Mesendoderm (in vitro differentiated cells): ENCODE measurements at regions not wholly inside any gene's neighbourhood (a gene's known extent, or its start where the extent isn't known, plus 50 kb on each side); places are given as distances from the start of the nearest gene placed in this dataset.

Experiments used
- DNase-seq: peaks from one replicate; pipeline ENCODE4 v3.0.0; 2013
- H2AK5ac ChIP-seq: 2 replicates; pipeline ENCODE4 v1.6.1; 2013; ENCODE audit warnings: low read length, inconsistent platforms
- H2BK120ac ChIP-seq: 2 replicates; pipeline ENCODE4 v1.6.1; 2013; ENCODE audit warnings: low read depth, mild to moderate bottlenecking, low read length, moderate library complexity, mixed read lengths
- H2BK15ac ChIP-seq: replicated peaks from 2 replicates; pipeline ENCODE4 v1.6.1; 2013; ENCODE audit warnings: low read depth, mild to moderate bottlenecking, moderate library complexity
- H2BK5ac ChIP-seq: 2 replicates; pipeline ENCODE4 v1.6.1; 2013; ENCODE audit warnings: low read length, inconsistent platforms
- H3K18ac ChIP-seq: 2 replicates; pipeline ENCODE4 v1.6.1; 2013; ENCODE audit warnings: mild to moderate bottlenecking, low read length, mixed read lengths
- H3K23ac ChIP-seq: one replicate; pipeline ENCODE4 v1.6.1; 2013; ENCODE audit warnings: low read length
- H3K27ac ChIP-seq: 2 replicates; pipeline ENCODE4 v1.5.1; 2013; ENCODE audit warnings: low read depth, mild to moderate bottlenecking, inconsistent platforms, low read length, moderate library complexity
- H3K27me3 ChIP-seq: 2 replicates; pipeline ENCODE4 v1.6.1; 2013; ENCODE audit warnings: low read length, control low read depth, mild to moderate bottlenecking, inconsistent platforms; ENCODE audit not compliant: insufficient read depth, poor library complexity
- H3K36me3 ChIP-seq: 2 replicates; pipeline ENCODE4 v1.6.1; 2013; ENCODE audit warnings: low read length, inconsistent platforms; ENCODE audit not compliant: control insufficient read depth, insufficient read depth
- H3K4ac ChIP-seq: one replicate; pipeline ENCODE4 v1.6.1; 2013; ENCODE audit warnings: low read depth, mild to moderate bottlenecking, low read length, moderate library complexity
- H3K4me1 ChIP-seq: 2 replicates; pipeline ENCODE4 v1.6.1; 2013; ENCODE audit warnings: low read depth, low read length, inconsistent platforms; ENCODE audit not compliant: control insufficient read depth
- H3K4me2 ChIP-seq: 2 replicates; pipeline ENCODE4 v1.6.1; 2013; ENCODE audit warnings: low read length
- H3K4me3 ChIP-seq: 2 replicates; pipeline ENCODE4 v1.5.1; 2013; ENCODE audit warnings: mild to moderate bottlenecking, low read length
- H3K56ac ChIP-seq: one replicate; pipeline ENCODE4 v1.6.1; 2013; ENCODE audit warnings: low read length
- H3K79me1 ChIP-seq: 2 replicates; pipeline ENCODE4 v1.6.1; 2013; ENCODE audit warnings: low read length, inconsistent platforms
- H3K79me2 ChIP-seq: 2 replicates; pipeline ENCODE4 v1.6.1; 2013; ENCODE audit warnings: mild to moderate bottlenecking, low read length; ENCODE audit not compliant: control insufficient read depth, insufficient read depth
- H3K9ac ChIP-seq: 2 replicates; pipeline ENCODE4 v1.6.1; 2013; ENCODE audit warnings: low read length, inconsistent platforms
- H4K5ac ChIP-seq: one replicate; pipeline ENCODE4 v1.6.1; 2013; ENCODE audit warnings: low read length
- H4K8ac ChIP-seq: one replicate; pipeline ENCODE4 v1.6.1; 2013; ENCODE audit warnings: low read depth, mild to moderate bottlenecking, control low read depth, low read length, moderate library complexity
- WGBS: extraction: QIAGEN DNeasy Blood & Tissue Kit; methylation state at CpG from one replicate; pipeline ENCODE4 v1.1.7; 2013; ENCODE audit warnings: low lambda C conversion rate, missing lambda C conversion rate; ENCODE audit not compliant: insufficient coverage; ENCODE audit errors: extremely low coverage; 5-methylcytosine and 5-hydroxymethylcytosine counted together

GRCh38 chr2:106572541-106573450 is 85.6 kb downstream of the CD8B2 start:
- H3K4me1 ChIP-seq = no peaks in the 10 kb centered on the region
- no peaks in the 10 kb centered on the region for H3K27me3 ChIP-seq
- no CpG with 5 or more reads among the region's 8 CpGs for WGBS
- no peak overlapping the region for H3K56ac ChIP-seq
- no peak overlapping the region for H4K5ac ChIP-seq
- no peaks in the 10 kb centered on the region for H3K79me1 ChIP-seq
- H3K4me3 ChIP-seq = no peak overlapping the region
- H3K79me2 ChIP-seq = no peaks in the 10 kb centered on the region
- no peak overlapping the region for H2BK5ac ChIP-seq
- H3K23ac ChIP-seq = no peak overlapping the region
- no peak overlapping the region for H3K4me2 ChIP-seq
- no peak overlapping the region for H2AK5ac ChIP-seq
- H3K4ac ChIP-seq = no peak overlapping the region
- no peak overlapping the region for H4K8ac ChIP-seq
- no peak overlapping the region for H2BK15ac ChIP-seq
- no peak overlapping the region for H3K27ac ChIP-seq
- DNase-seq = peak; percentile 63
- H2BK120ac ChIP-seq = no peak overlapping the region
- H3K36me3 ChIP-seq = no peaks in the 10 kb centered on the region
- H3K9ac ChIP-seq = no peak overlapping the region
- no peak overlapping the region for H3K18ac ChIP-seq

GRCh38 chr2:106573773-106574172 is 86.6 kb downstream of the CD8B2 start:
- no peak overlapping the region for H4K8ac ChIP-seq
- no peak overlapping the region for H3K4me3 ChIP-seq
- H3K23ac ChIP-seq = no peak overlapping the region
- H3K18ac ChIP-seq = no peak overlapping the region
- H3K4me1 ChIP-seq = no peaks in the 10 kb centered on the region
- H2BK5ac ChIP-seq = no peak overlapping the region
- DNase-seq = no peak
- H3K9ac ChIP-seq = no peak overlapping the region
- H3K79me1 ChIP-seq = no peaks in the 10 kb centered on the region
- H3K4ac ChIP-seq = no peak overlapping the region
- no peak overlapping the region for H3K56ac ChIP-seq
- H3K79me2 ChIP-seq = no peaks in the 10 kb centered on the region
- H3K27ac ChIP-seq = no peak overlapping the region
- no peaks in the 10 kb centered on the region for H3K27me3 ChIP-seq
- H2BK120ac ChIP-seq = no peak overlapping the region
- no peak overlapping the region for H2BK15ac ChIP-seq
- H3K36me3 ChIP-seq = no peaks in the 10 kb centered on the region
- no peak overlapping the region for H3K4me2 ChIP-seq
- no peak overlapping the region for H2AK5ac ChIP-seq
- no peak overlapping the region for H4K5ac ChIP-seq

GRCh38 chr2:106575955-106576354 is 88.8 kb downstream of the CD8B2 start:
- whole genome bisulfite sequencing = no CpG with 5 or more reads among the region's 6 CpGs
- Histone ChIP-seq H3K27ac (no peak overlapping the region), H3K79me2 (no peaks in the 10 kb centered on the region)

GRCh38 chr2:106577255-106577651 is 90.1 kb downstream of the CD8B2 start:
- Histone ChIP-seq H4K5ac (no peak overlapping the region), H2BK15ac (no peak overlapping the region), H3K56ac (no peak overlapping the region), H3K27ac (no peak overlapping the region), H3K4me3 (no peak overlapping the region), H3K36me3 (no peaks in the 10 kb centered on the region), H3K79me2 (no peaks in the 10 kb centered on the region), H3K4me2 (no peak overlapping the region), H3K27me3 (no peaks in the 10 kb centered on the region), H3K23ac (no peak overlapping the region), H3K4ac (no peak overlapping the region), H2BK5ac (no peak overlapping the region), H3K4me1 (no peaks in the 10 kb centered on the region), H3K79me1 (no peaks in the 10 kb centered on the region), H3K18ac (no peak overlapping the region), H3K9ac (no peak overlapping the region), H2AK5ac (no peak overlapping the region), H4K8ac (no peak overlapping the region), H2BK120ac (no peak overlapping the region)
- no peak for DNase-seq
- WGBS = no CpG with 5 or more reads among the region's 5 CpGs

More at GRCh38 chr2:106575955-106576354, 88.8 kb downstream of the CD8B2 start:
- H3K4me1 ChIP-seq = no peaks in the 10 kb centered on the region
- H4K8ac ChIP-seq = no peak overlapping the region
- no peak overlapping the region for H3K56ac ChIP-seq
- DNase-seq = peak; percentile 96
- H3K9ac ChIP-seq = no peak overlapping the region
- H3K4me2 ChIP-seq = no peak overlapping the region
- H4K5ac ChIP-seq = no peak overlapping the region
- H3K18ac ChIP-seq = no peak overlapping the region
- no peak overlapping the region for H3K4ac ChIP-seq
- no peak overlapping the region for H2BK5ac ChIP-seq
- H3K23ac ChIP-seq = no peak overlapping the region
- H3K4me3 ChIP-seq = no peak overlapping the region
- H3K27me3 ChIP-seq = no peaks in the 10 kb centered on the region
- no peak overlapping the region for H2AK5ac ChIP-seq
- no peak overlapping the region for H2BK120ac ChIP-seq
- H3K36me3 ChIP-seq = no peaks in the 10 kb centered on the region
- H2BK15ac ChIP-seq = no peak overlapping the region
- no peaks in the 10 kb centered on the region for H3K79me1 ChIP-seq

- no peak overlapping the region for H3K4me3 ChIP-seq
- no peaks in the 10 kb centered on the region for H3K36me3 ChIP-seq
- no peaks in the 10 kb centered on the region for H3K79me1 ChIP-seq
- no peaks in the 10 kb centered on the region for H3K79me2 ChIP-seq
- no peak overlapping the region for H3K56ac ChIP-seq
- H4K8ac ChIP-seq = no peak overlapping the region
- no peak overlapping the region for H4K5ac ChIP-seq
- no peak overlapping the region for H2AK5ac ChIP-seq
- H3K4me1 ChIP-seq = no peaks in the 10 kb centered on the region
- H3K4ac ChIP-seq = no peak overlapping the region
- H2BK5ac ChIP-seq = no peak overlapping the region
- no peak overlapping the region for H3K9ac ChIP-seq
- no peak overlapping the region for H2BK15ac ChIP-seq
- no peak overlapping the region for H3K23ac ChIP-seq
- H3K4me2 ChIP-seq = no peak overlapping the region
- H3K27me3 ChIP-seq = no peaks in the 10 kb centered on the region
- H3K18ac ChIP-seq = no peak overlapping the region
- no peak overlapping the region for H3K27ac ChIP-seq
- DNase-seq = no peak
- H2BK120ac ChIP-seq = no peak overlapping the region
- no CpG with 5 or more reads among the region's 9 CpGs for WGBS
These were observed 92.6 kb downstream of the CD8B2 start for GRCh38 chr2:106579750-106580197.

- H4K5ac ChIP-seq = no peak overlapping the region
- no peaks in the 10 kb centered on the region for H3K27me3 ChIP-seq
- H3K23ac ChIP-seq = no peak overlapping the region
- no peak overlapping the region for H3K56ac ChIP-seq
- H3K4me2 ChIP-seq = no peak overlapping the region
- H4K8ac ChIP-seq = no peak overlapping the region
- H3K18ac ChIP-seq = no peak overlapping the region
- no peak overlapping the region for H2BK15ac ChIP-seq
- no peak overlapping the region for H3K4me3 ChIP-seq
- H3K4me1 ChIP-seq = no peaks in the 10 kb centered on the region
- WGBS = no CpG with 5 or more reads among the region's 5 CpGs
- no peak overlapping the region for H2BK5ac ChIP-seq
- no peak overlapping the region for H2AK5ac ChIP-seq
- no peaks in the 10 kb centered on the region for H3K79me2 ChIP-seq
- DNase-seq = no peak
- H2BK120ac ChIP-seq = no peak overlapping the region
- no peak overlapping the region for H3K9ac ChIP-seq
- H3K4ac ChIP-seq = no peak overlapping the region
- H3K36me3 ChIP-seq = no peaks in the 10 kb centered on the region
- H3K27ac ChIP-seq = no peak overlapping the region
- H3K79me1 ChIP-seq = no peaks in the 10 kb centered on the region
These were observed 93.1 kb downstream of the CD8B2 start for GRCh38 chr2:106580241-106580640.
